ENCODE measurements at regions not wholly inside any gene's neighbourhood (a gene's known extent, or its start where the extent isn't known, plus 50 kb on each side); places are given as distances from the start of the nearest gene placed in this dataset.

- Mint-ChIP-seq H3K27me3 (no peaks in the 10 kb centered on the region), H3K36me3 (ENCODE audit: insufficient read depth) (no peaks in the 10 kb centered on the region), H3K9me3 (ENCODE audit: low read depth) (no peaks in the 10 kb centered on the region), H3K27ac (no peak overlapping the region), H3K4me1 (ENCODE audit: low read depth) (peaks cover 12% of the 10 kb centered on the region), H3K4me3 (ENCODE audit: low read depth) (no peak overlapping the region)
- DNase-seq (ENCODE audit: low spot score, unreplicated experiment): no peak
- no peak for TF ChIP-seq CTCF (IDR thresholded peaks at IDR 0.05; ENCODE audit: unreplicated experiment)
These were observed 139.1 kb downstream of the HDGFL1 start for GRCh38 chr6:22708469-22708868.

GRCh38 chr6:22709803-22710202 is 140.4 kb downstream of the HDGFL1 start:
- DNase-seq (ENCODE audit: low spot score, unreplicated experiment): no peak
- no peak overlapping the region for H3K4me3 Mint-ChIP-seq (ENCODE audit: low read depth)
- no peaks in the 10 kb centered on the region for H3K9me3 Mint-ChIP-seq (ENCODE audit: low read depth)
- H3K27me3 Mint-ChIP-seq: no peaks in the 10 kb centered on the region
- no peaks in the 10 kb centered on the region for H3K36me3 Mint-ChIP-seq (ENCODE audit: insufficient read depth)
- H3K27ac Mint-ChIP-seq: no peak overlapping the region
- H3K4me1 Mint-ChIP-seq (ENCODE audit: low read depth): peaks cover 12% of the 10 kb centered on the region
- TF ChIP-seq CTCF (IDR thresholded peaks at IDR 0.05; ENCODE audit: unreplicated experiment): no peak

GRCh38 chr6:22716721-22717120 is 147.4 kb downstream of the HDGFL1 start:
- H3K27ac Mint-ChIP-seq: no peak overlapping the region
- peaks cover 6% of the 10 kb centered on the region for H3K9me3 Mint-ChIP-seq (ENCODE audit: low read depth)
- H3K36me3 Mint-ChIP-seq (ENCODE audit: insufficient read depth): peaks cover 3% of the 10 kb centered on the region
- no peak overlapping the region for H3K4me3 Mint-ChIP-seq (ENCODE audit: low read depth)
- TF ChIP-seq CTCF (IDR thresholded peaks at IDR 0.05; ENCODE audit: unreplicated experiment): no peak
- no peaks in the 10 kb centered on the region for H3K27me3 Mint-ChIP-seq
- H3K4me1 Mint-ChIP-seq (ENCODE audit: low read depth): peaks cover 14% of the 10 kb centered on the region
- no peak for DNase-seq (ENCODE audit: low spot score, unreplicated experiment)

- Mint-ChIP-seq H3K36me3 (ENCODE audit: insufficient read depth) (peaks cover 6% of the 10 kb centered on the region), H3K4me1 (ENCODE audit: low read depth) (peaks cover 14% of the 10 kb centered on the region), H3K4me3 (ENCODE audit: low read depth) (no peak overlapping the region), H3K9me3 (ENCODE audit: low read depth) (peaks cover 11% of the 10 kb centered on the region), H3K27me3 (no peaks in the 10 kb centered on the region), H3K27ac (no peak overlapping the region)
- DNase-seq (ENCODE audit: low spot score, unreplicated experiment): no peak
- no peak for TF ChIP-seq CTCF (IDR thresholded peaks at IDR 0.05; ENCODE audit: unreplicated experiment)
These were observed 148.5 kb downstream of the HDGFL1 start for GRCh38 chr6:22717915-22718314.

- H3K27me3 Mint-ChIP-seq: no peaks in the 10 kb centered on the region
- H3K27ac Mint-ChIP-seq: no peak overlapping the region
- no peak for DNase-seq (ENCODE audit: low spot score, unreplicated experiment)
- no peak overlapping the region for H3K4me3 Mint-ChIP-seq (ENCODE audit: low read depth)
- peaks cover 21% of the 10 kb centered on the region for H3K9me3 Mint-ChIP-seq (ENCODE audit: low read depth)
- peaks cover 9% of the 10 kb centered on the region for H3K36me3 Mint-ChIP-seq (ENCODE audit: insufficient read depth)
- H3K4me1 Mint-ChIP-seq (ENCODE audit: low read depth): peaks cover 14% of the 10 kb centered on the region
- no peak for TF ChIP-seq CTCF (IDR thresholded peaks at IDR 0.05; ENCODE audit: unreplicated experiment)
These were observed 153.5 kb downstream of the HDGFL1 start for GRCh38 chr6:22722913-22723312.

Measured in progenitor cell of endocrine pancreas (in vitro differentiated cells).